K562 (cell line): ENCODE measurements at regions not wholly inside any gene's neighbourhood (a gene's known extent, or its start where the extent isn't known, plus 50 kb on each side); places are given as distances from the start of the nearest gene placed in this dataset.

Experiments
- ATAC-seq: fragments of 200-7000 bp; cut with Tn5 transposase; 3 replicates; pipeline ENCODE4 v1.9.1; 2020; ENCODE audit warnings: moderate library complexity
- BruUV-seq: library from RNA; stranded (reverse); fragments of 400-500 nt; replicated peaks from 2 replicates; lab custom pipeline; 2021; lab: Mats Ljungman, UMichigan
- CTCF ChIA-PET: fragments of 300-600 bp; formaldehyde crosslinking; extraction: SDS; loops from one replicate; lab custom pipeline; 2021; ENCODE audit warnings: low intra/inter-chr PET ratio; lab: Yijun Ruan, JAX
- POLR2A ChIA-PET: fragments of 300-600, 350-650 bp; sonication (Branson Sonifier 250); formaldehyde crosslinking; extraction: SDS; loops from one replicate; lab custom pipeline; 2021; ENCODE audit warnings: antibody characterized with exemption, inconsistent platforms; lab: Yijun Ruan, JAX
- DNase-seq, 4 experiments: peaks; one replicate each; pipeline versions ENCODE4 v3.0.0 to v3.0.0-alpha.2; 2011 to 2018; ENCODE audit warnings: low spot score in 3 of 4, mixed read lengths in 3 of 4; ENCODE audit errors: extremely low read depth in 1 of 4
- FAIRE-seq: peaks from 2 replicates; lab custom pipeline; 2011; peaks lifted over from hg19 to GRCh38; lab: Jason Lieb, UNC
- H2AFZ ChIP-seq: 2 replicates; pipeline ENCODE4 v1.6.0; 2011; ENCODE audit warnings: low read depth, low read length, control low read depth, inconsistent platforms
- H3K27ac ChIP-seq: fragments of 200-600 bp; 3 replicates; pipeline ENCODE4 v1.8.0; 2011; ENCODE audit warnings: low read depth, mild to moderate bottlenecking, control low read depth, inconsistent platforms, low read length, moderate library complexity, mixed read lengths; ENCODE audit errors: extremely low read depth
- H3K27me3 ChIP-seq, 2 experiments: fragments of 300-600 bp in 1 of 2; 2 replicates in 1 of 2; 3 replicates in 1 of 2; pipeline versions ENCODE4 v1.6.0 to v1.8.0; 2011; ENCODE audit warnings: inconsistent platforms in 2 of 2, low read length in 2 of 2, mild to moderate bottlenecking in 1 of 2, mixed read lengths in 1 of 2, moderate library complexity in 1 of 2; ENCODE audit not compliant: control insufficient read depth in 2 of 2, insufficient read depth in 2 of 2
- H3K36me3 ChIP-seq: fragments of 300-600 bp; 3 replicates; pipeline ENCODE4 v1.8.0; 2011; ENCODE audit warnings: mild to moderate bottlenecking, low read length, inconsistent platforms; ENCODE audit not compliant: control insufficient read depth, insufficient read depth
- H3K4me1 ChIP-seq, 2 experiments: fragments of 200-600 bp in 1 of 2; replicated peaks in 1 of 2; 2 replicates in 1 of 2; 3 replicates in 1 of 2; pipeline versions ENCODE4 v1.5.1 to v1.8.0; 2011; ENCODE audit warnings: inconsistent platforms in 2 of 2, low read length in 2 of 2, mild to moderate bottlenecking in 1 of 2, mixed read lengths in 1 of 2, moderate library complexity in 1 of 2; ENCODE audit not compliant: control insufficient read depth in 2 of 2, insufficient read depth in 2 of 2
- H3K4me2 ChIP-seq: 2 replicates; pipeline ENCODE4 v1.6.1; 2011; ENCODE audit warnings: low read length, control low read depth, inconsistent platforms, mixed read lengths; ENCODE audit not compliant: insufficient read depth
- H3K4me3 ChIP-seq: fragments of 200-600 bp; sonication (generic), shearing (Covaris generic); 2 replicates; pipeline ENCODE4 v1.5.1; 2016; ENCODE audit warnings: control low read depth, inconsistent platforms
- H3K79me2 ChIP-seq: fragments of 200-600 bp; 3 replicates; pipeline ENCODE4 v1.8.0; 2011; ENCODE audit warnings: low read length, inconsistent platforms; ENCODE audit not compliant: control insufficient read depth, insufficient read depth
- H3K9ac ChIP-seq, 2 experiments: 2 replicates each; pipeline versions ENCODE4 v1.6.0 to v1.6.1; 2011; ENCODE audit warnings: low read depth in 2 of 2, low read length in 2 of 2, control low read depth in 1 of 2, inconsistent platforms in 1 of 2, mild to moderate bottlenecking in 1 of 2, mixed read lengths in 1 of 2; ENCODE audit not compliant: insufficient read depth in 1 of 2
- H3K9me1 ChIP-seq: one replicate; pipeline ENCODE4 v1.6.0; 2011; ENCODE audit warnings: inconsistent platforms, mild to moderate bottlenecking, low read length, moderate library complexity; ENCODE audit not compliant: control insufficient read depth, insufficient read depth
- H3K9me3 ChIP-seq: replicated peaks from 2 replicates; pipeline ENCODE4 v1.5.1; 2011; ENCODE audit warnings: low read depth, low read length, inconsistent platforms; ENCODE audit not compliant: control insufficient read depth, insufficient read depth
- H4K20me1 ChIP-seq: replicated peaks from 2 replicates; pipeline ENCODE4 v1.6.1; 2011; ENCODE audit warnings: low read length, inconsistent platforms, mixed read lengths; ENCODE audit not compliant: control insufficient read depth, insufficient read depth
- C11orf30 ChIP-seq: fragments of 450-650 bp; IDR thresholded peaks from 2 replicates; pipeline ENCODE4 v1.6.1; 2016; ENCODE audit warnings: low read depth, mild to moderate bottlenecking
- DIDO1 ChIP-seq: fragments of 450-650 bp; IDR thresholded peaks from 2 replicates; pipeline ENCODE4 v1.6.1; 2016; ENCODE audit warnings: low read depth, missing biosample characterization, missing genetic modification characterization
- IRF9 ChIP-seq: fragments of 450-650 bp; IDR thresholded peaks from 2 replicates; pipeline ENCODE4 v1.6.1; 2016; ENCODE audit warnings: missing biosample characterization, missing genetic modification characterization
- NFYB ChIP-seq: IDR thresholded peaks from 2 replicates; pipeline ENCODE4 v1.6.1; 2011; ENCODE audit warnings: mild to moderate bottlenecking, moderate library complexity; ENCODE audit not compliant: insufficient read length; ENCODE audit errors: extremely low read depth
- RUNX1 ChIP-seq: sonication (generic); IDR thresholded peaks from 2 replicates; pipeline ENCODE4 v1.6.1; 2016; ENCODE audit warnings: antibody characterized with exemption, low read depth
- SMAD2 ChIP-seq: fragments of 150-350 bp; IDR thresholded peaks from 2 replicates; pipeline ENCODE4 v1.6.1; 2014; ENCODE audit warnings: low read depth, mild to moderate bottlenecking, low read length
- SMARCE1 ChIP-seq: fragments of 450-650 bp; IDR thresholded peaks from 2 replicates; pipeline ENCODE4 v1.7.1; 2016; ENCODE audit warnings: mild to moderate bottlenecking
- TCF7 ChIP-seq: sonication (generic); IDR thresholded peaks from 2 replicates; pipeline ENCODE4 v1.6.1; 2016; ENCODE audit warnings: antibody characterized with exemption, borderline replicate concordance
- TFE3 ChIP-seq: fragments of 450-650 bp; formaldehyde crosslinking; IDR thresholded peaks from 2 replicates; pipeline ENCODE4 v1.4.0; 2020; ENCODE audit warnings: mild to moderate bottlenecking, mixed read lengths
- WHSC1 ChIP-seq: IDR thresholded peaks from one replicate; pipeline ENCODE4 v1.6.1; 2012; ENCODE audit warnings: low read length, control low read depth, inconsistent platforms
- ZNF175 ChIP-seq: fragments of 200-800 bp; sonication (Bioruptor generic); IDR thresholded peaks from 2 replicates; pipeline ENCODE4 v1.6.1; 2016; ENCODE audit warnings: low read depth, mild to moderate bottlenecking, missing genetic modification characterization, missing compliant biosample characterization
- ZNF57 ChIP-seq: fragments of 450-650 bp; formaldehyde crosslinking; IDR thresholded peaks from 2 replicates; pipeline ENCODE4 v1.4.0; 2020; ENCODE audit warnings: mild to moderate bottlenecking, moderate library complexity
- ZNF780A ChIP-seq: fragments of 250-450 bp; sonication (Bioruptor Pico); IDR thresholded peaks from 2 replicates; pipeline ENCODE4 v1.5.0; 2021; ENCODE audit warnings: mild to moderate bottlenecking
- WGBS: fragments of 100-300 bp; shearing (Covaris generic); methylation state at CpG from one replicate; pipeline ENCODE4 v1.1.6; 2016; ENCODE audit warnings: low coverage, mixed read lengths; ENCODE audit not compliant: insufficient coverage; ENCODE audit errors: missing lambda C conversion rate; 5-methylcytosine and 5-hydroxymethylcytosine counted together
- in situ Hi-C: fragments of 300-500 bp; cut with MboI; formaldehyde crosslinking; loops from 4 replicates; pipeline ENCODE4 v1.15.0; 2018; ENCODE audit warnings: inconsistent platforms, mixed read lengths
- intact Hi-C: fragments of 100-400 bp; cut with micrococcal nuclease; formaldehyde crosslinking; loops from 2 replicates; pipeline ENCODE4 v1.14.2; 2022

- ChIA-PET POLR2A (no interaction called here), CTCF (no interaction called here)
- Histone ChIP-seq H2AFZ (no peak overlapping the region), H3K27me3 (no peaks in the 10 kb centered on the region), H3K36me3 (no peaks in the 10 kb centered on the region), H3K27ac (no peak overlapping the region), H3K9me1 (no peaks in the 10 kb centered on the region), H4K20me1 (no peaks in the 10 kb centered on the region), H3K4me1 (no peaks in the 10 kb centered on the region), H3K79me2 (no peaks in the 10 kb centered on the region), H3K4me3 (no peak overlapping the region), H3K9ac (no peak overlapping the region), H3K9me3 (no peaks in the 10 kb centered on the region), H3K4me2 (no peak overlapping the region)
- no TSS peak for BruUV-seq
- TF ChIP-seq SMARCE1 = no peak
- no peak for TF ChIP-seq TFE3
- no peak for TF ChIP-seq DIDO1
- TF ChIP-seq WHSC1 = no peak
- no peak for TF ChIP-seq C11orf30
- TF ChIP-seq ZNF175 (CRISPR knock-in tag) = no peak
- TF ChIP-seq TCF7 = no peak
- TF ChIP-seq RUNX1 = no peak
- no peak for TF ChIP-seq ZNF57 (CRISPR knock-in tag)
- TF ChIP-seq IRF9 (tag) = no peak
- TF ChIP-seq ZNF780A (CRISPR knock-in tag) = no peak
- no peak for TF ChIP-seq NFYB
- no peak for TF ChIP-seq SMAD2
- in situ Hi-C loops = no loop called here
- no peak for ATAC-seq
- intact Hi-C loops = no loop called here
- 0% methylated on average over 1 of the region's 1 CpG for WGBS
- FAIRE-seq = no peak
- no peak for DNase-seq
Observed at GRCh38 chr2:146287281-146287680, 1557.5 kb upstream of the ACVR2A start.
